NCI-H82 treated with DMSO at 0.1 percent for 48 hours (cell line): ENCODE measurements at regions not wholly inside any gene's neighbourhood (a gene's known extent, or its start where the extent isn't known, plus 50 kb on each side); places are given as distances from the start of the nearest gene placed in this dataset.

Experiments
- DNase-seq: peaks from one replicate; lab custom pipeline; 2025; ENCODE audit not compliant: unreplicated experiment; lab: John Stamatoyannopoulos, UW

GRCh38 chr22:26845021-26845743, 187.8 kb downstream of the MIAT start:
- no peak for DNase-seq

DNA sequence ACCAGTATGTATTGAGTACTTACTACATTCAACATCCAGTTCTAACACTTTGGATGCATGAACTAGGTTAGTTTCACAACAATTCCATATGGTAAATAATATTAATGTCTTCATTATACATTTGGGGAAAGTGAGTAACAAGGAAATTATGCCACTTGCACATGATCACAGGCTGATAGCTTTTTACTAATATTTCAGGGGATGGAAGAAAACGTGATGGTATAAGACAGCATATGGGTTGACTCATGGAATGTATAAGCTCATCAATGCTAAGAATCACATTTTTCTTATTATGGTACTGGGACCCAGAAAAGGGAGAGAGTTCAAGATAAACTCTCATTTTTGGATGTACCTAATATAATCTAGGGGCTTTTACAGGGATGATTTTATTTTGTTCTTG, 188.7 kb downstream of the MIAT start:
- no peak for DNase-seq

- DNase-seq: no peak
These were observed 189.3 kb downstream of the MIAT start for GRCh38 chr22:26846645-26847044.

DNA sequence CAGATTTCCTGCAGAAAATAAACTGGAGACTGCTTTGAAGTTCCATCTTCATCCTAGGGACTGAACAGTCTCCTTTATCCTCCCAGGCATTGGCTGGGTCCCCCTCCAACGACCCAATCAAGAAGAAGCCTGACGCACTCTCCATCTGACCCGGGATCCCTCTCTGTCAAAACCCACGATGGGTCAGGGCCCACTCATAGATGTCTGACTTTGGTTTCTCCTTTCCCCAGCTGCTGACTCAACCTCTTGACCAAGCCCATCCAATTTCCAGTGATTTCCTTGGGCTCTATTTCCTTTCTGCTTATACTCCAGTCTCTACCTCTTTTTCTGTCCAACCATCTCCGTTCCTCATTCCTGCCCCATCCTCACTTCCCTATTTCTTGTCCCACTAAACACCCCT, 189.7 kb downstream of the MIAT start:
- DNase-seq: no peak

DNA sequence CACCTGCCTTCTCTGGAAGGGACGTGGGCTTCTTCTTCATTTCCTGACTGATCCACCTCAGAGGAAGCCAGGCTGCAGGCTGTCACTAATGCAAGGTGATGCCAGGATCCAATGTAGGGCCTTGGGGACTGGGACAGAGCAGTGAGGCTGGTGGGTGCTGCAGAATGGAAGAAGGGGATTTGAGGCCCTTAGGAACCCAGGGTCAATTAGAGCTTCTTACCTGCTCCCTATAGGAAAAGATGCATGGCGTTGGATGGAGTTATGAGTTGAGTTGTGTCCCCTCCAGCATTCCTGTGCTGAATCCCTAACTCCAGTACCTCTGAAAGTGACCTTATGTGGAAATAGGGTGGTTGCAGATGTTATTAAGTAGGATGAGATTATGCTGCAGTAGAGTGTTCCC, 190.4 kb downstream of the MIAT start:
- DNase-seq: no peak

- DNase-seq: no peak
These were observed 191.0 kb downstream of the MIAT start for GRCh38 chr22:26848244-26848920.

DNA sequence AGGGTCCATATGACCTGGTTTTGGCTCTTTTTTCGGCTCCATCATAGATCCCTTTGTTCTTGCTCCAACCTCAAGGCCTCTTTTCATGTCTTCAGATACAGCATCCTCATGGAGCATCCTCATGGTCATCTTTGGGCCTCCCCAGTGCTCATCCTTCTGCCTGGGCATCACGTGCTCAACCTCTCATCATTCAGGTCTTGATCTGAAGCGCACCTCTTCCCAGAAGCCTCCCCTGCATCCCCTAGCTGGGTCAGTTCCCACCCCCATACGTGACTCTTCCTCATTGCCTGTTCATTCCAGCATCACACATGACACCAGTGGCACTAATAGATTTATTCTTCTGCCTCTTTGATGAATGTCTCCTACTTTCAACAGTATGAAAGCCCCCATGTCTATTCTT, 192.2 kb downstream of the MIAT start:
- no peak for DNase-seq

DNA sequence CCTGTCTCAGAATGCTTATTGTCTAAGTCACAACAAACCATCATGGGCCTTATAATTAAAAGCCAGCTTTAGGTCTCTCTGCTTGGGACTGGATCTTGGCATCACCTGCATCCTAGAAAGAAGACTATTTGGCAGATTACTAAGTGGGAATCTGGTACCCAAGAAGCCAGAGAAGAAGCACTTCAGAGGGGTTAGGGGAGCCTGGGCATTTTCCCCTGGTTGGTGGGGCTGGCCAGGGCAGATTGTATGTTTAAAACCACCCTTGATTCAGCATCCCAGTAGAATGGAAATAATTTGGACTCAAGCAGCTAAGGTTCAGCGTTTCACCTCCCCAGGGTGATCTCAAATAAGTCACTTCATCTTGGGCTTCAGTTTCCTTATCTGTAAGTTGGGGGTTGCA, 193.7 kb downstream of the MIAT start:
- no peak for DNase-seq

- no peak for DNase-seq
These were observed 194.8 kb downstream of the MIAT start for GRCh38 chr22:26852176-26852575.

- DNase-seq: no peak
These were observed 195.7 kb downstream of the MIAT start for GRCh38 chr22:26853071-26853470.

- no peak for DNase-seq
These were observed 196.1 kb downstream of the MIAT start for GRCh38 chr22:26853495-26853894.

GRCh38 chr22:26857169-26857568, 199.8 kb downstream of the MIAT start:
- DNase-seq: no peak

DNA sequence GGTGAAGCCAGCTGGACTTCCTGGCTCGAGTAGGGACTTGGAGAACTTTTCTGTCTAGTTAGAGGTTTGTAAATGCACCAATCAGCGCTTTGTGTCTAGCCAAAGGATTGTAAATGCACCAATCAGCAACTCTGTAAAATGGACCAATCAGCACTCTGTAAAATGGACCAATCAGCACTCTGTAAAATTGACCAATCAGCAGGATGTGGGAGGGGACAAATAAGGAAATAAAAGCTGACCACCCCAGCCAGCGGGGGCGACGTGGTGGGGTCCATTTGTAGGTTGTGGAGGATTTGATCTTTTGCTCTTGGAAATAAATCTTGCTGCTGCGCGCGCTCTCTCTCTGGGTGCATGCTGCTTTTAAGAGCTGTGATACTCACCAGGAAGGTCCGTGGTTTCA, 202.9 kb downstream of the MIAT start:
- DNase-seq: no peak

GRCh38 chr22:26865021-26865420, 207.6 kb downstream of the MIAT start:
- no peak for DNase-seq

GRCh38 chr22:26883393-26883792, 226.0 kb downstream of the MIAT start:
- no peak for DNase-seq

DNA sequence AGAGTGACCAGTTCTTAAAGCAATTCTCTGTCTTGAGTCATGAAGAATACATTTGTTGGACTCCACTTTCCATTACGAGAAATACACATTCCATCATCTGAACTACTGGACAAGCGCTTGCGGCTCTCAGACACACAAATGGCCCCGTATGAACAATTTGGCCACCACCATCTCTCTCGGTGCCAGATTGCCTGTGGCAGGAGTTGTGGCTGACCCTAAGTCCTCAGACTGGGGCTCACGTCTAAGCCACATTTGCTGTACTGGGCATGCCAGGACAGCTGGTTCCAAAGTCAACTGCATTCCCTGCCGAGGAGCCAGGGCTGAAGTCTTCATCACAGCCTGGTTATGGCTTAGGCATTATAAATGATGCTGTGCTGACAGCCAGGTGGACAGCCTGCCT, 227.5 kb downstream of the MIAT start:
- no peak for DNase-seq

DNA sequence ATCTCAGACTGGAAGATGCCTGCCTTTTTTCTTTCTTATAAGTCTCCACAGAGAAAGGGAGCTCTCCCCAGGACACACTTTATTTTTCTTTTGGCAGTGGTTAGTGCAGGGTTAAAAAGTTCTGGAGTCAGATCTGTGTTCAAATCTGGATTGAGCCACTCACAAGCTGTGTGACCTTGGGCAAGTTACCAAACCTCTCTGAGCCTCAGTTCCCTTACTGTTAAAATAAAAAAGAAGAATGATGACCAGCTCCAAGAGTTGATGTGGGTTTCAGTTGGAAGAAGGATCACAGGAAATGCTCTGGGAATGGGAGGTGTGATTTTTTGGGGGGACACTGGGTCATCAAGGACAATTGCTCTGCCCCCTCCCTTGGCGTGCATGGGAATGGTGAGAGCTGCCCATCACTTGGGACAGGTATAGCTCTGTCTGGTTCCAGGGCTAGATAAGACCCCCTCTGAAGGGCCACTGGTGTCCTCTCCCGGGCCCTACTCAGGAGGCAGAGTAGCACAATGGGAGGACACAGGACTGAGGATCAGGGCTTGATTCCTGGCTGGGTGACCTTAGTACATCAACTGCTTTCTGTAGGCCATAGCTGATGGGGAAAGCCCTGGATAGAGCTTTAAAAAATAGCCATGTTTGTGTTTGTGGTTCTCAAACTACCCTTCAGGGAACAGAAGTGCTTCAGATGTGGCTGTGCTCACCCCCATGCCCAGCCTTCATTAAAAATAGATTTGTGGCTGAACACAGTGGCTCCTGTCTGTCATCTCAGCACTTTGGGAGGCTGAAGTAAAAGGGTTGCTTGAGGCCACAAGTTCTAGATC, 228.3 kb downstream of the MIAT start:
- no peak for DNase-seq

GRCh38 chr22:26887456-26887855, 230.1 kb downstream of the MIAT start:
- DNase-seq: no peak

DNA sequence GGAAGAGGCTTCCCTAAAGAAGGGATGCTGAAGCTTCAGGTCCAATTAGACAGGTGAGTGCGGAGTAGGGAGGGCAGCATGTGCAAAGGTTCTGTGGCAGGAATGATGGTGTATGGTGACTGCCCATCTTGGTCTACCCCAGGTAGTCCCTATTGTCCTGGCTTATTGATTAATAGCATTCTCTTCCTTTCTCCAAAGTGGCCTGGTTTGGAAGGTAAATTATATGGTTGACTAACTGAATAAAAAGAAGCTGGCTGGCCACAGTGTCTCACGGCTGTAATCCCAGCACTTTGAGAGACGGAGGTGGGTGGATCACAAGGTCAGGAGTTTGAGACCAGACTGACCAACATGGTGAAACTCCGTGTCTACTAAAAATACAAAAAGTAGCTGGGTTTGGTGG, 230.5 kb downstream of the MIAT start:
- no peak for DNase-seq

DNA sequence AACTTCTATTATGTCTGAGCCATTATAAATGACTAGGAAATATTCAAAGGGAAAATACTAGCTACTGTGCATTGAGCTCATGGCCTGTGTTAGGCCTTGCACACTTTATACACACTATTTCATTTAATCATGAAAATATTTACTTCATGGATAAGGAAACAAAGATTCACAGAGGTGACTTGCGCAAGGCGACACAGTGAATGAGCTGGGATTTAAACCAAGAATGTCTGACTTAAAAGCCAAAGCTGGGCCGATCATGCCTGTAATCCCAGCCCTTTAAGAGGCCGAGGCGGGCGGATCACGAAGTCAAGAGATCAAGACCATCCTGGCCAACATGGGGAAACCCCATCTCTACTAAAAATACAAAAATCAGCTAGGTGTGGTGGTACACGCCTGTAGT, 231.5 kb downstream of the MIAT start:
- no peak for DNase-seq

DNA sequence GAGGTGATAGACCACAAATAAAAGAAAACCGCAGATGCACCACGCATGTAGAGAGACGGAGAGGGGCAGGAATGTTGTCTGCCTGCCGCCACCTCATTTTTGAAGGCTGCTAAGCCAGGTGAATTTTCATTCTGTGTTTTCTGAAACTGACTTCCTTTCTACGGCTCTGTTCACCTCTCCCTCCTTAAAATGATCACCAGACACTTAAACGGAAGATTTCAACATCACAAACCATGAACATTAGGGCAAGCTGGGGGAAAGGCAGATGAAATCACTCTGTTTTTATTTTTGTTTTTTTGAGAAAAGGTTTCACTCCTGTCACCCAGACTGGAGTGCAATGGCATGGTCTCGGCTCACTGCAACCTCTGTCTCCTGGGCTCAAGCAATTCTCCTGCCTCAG, 232.4 kb downstream of the MIAT start:
- DNase-seq: no peak

- no peak for DNase-seq
These were observed 233.5 kb downstream of the MIAT start for GRCh38 chr22:26890870-26891269.
